H9 (cell line): ENCODE measurements at regions not wholly inside any gene's neighbourhood (a gene's known extent, or its start where the extent isn't known, plus 50 kb on each side); places are given as distances from the start of the nearest gene placed in this dataset.

Experiments
- DNase-seq: peaks from one replicate; pipeline ENCODE4 v3.0.0-alpha.2; 2017
- H2AFZ ChIP-seq: one replicate; pipeline ENCODE4 v1.6.1; 2013; ENCODE audit warnings: mild to moderate bottlenecking, low read length, control low read depth, moderate library complexity
- H2AK5ac ChIP-seq: 2 replicates; pipeline ENCODE4 v1.6.1; 2013; ENCODE audit warnings: low read length, control low read depth, mixed read lengths; ENCODE audit not compliant: insufficient read length
- H2BK120ac ChIP-seq: one replicate; pipeline ENCODE4 v1.6.1; 2013; ENCODE audit warnings: low read depth, mild to moderate bottlenecking, low read length, control low read depth, inconsistent platforms; ENCODE audit not compliant: poor library complexity, severe bottlenecking
- H2BK12ac ChIP-seq: 2 replicates; pipeline ENCODE4 v1.6.1; 2013; ENCODE audit warnings: low read length, control low read depth, mixed read lengths, low read depth; ENCODE audit not compliant: insufficient read length
- H2BK15ac ChIP-seq: 2 replicates; pipeline ENCODE4 v1.6.1; 2013; ENCODE audit warnings: low read depth, low read length, control low read depth
- H2BK20ac ChIP-seq: one replicate; pipeline ENCODE4 v1.6.1; 2013; ENCODE audit warnings: low read depth, mild to moderate bottlenecking, low read length, control low read depth, inconsistent platforms; ENCODE audit not compliant: poor library complexity, severe bottlenecking
- H2BK5ac ChIP-seq: 2 replicates; pipeline ENCODE4 v1.6.1; 2013; ENCODE audit warnings: low read length, control low read depth, mixed read lengths; ENCODE audit not compliant: insufficient read length
- H3K14ac ChIP-seq: 2 replicates; pipeline ENCODE4 v1.6.1; 2013; ENCODE audit warnings: low read length, control low read depth; ENCODE audit not compliant: insufficient read depth
- H3K18ac ChIP-seq: 2 replicates; pipeline ENCODE4 v1.6.1; 2013; ENCODE audit warnings: low read depth, mild to moderate bottlenecking, mixed read lengths, low read length, control low read depth; ENCODE audit not compliant: insufficient read length
- H3K23ac ChIP-seq: 2 replicates; pipeline ENCODE4 v1.6.1; 2013; ENCODE audit warnings: low read length, control low read depth, mixed read lengths, low read depth; ENCODE audit not compliant: insufficient read length
- H3K23me2 ChIP-seq: 2 replicates; pipeline ENCODE4 v1.6.1; 2013; ENCODE audit warnings: low read depth, mild to moderate bottlenecking, mixed read lengths, low read length, control low read depth; ENCODE audit not compliant: insufficient read length, poor library complexity, severe bottlenecking
- H3K27ac ChIP-seq: 2 replicates; pipeline ENCODE4 v1.5.1; 2013; ENCODE audit warnings: low read length, control low read depth, mixed read lengths, low read depth; ENCODE audit not compliant: insufficient read length
- H3K27me3 ChIP-seq: 2 replicates; pipeline ENCODE4 v1.6.1; 2013; ENCODE audit warnings: low read length, control low read depth, inconsistent platforms; ENCODE audit not compliant: insufficient read depth
- H3K4ac ChIP-seq: 2 replicates; pipeline ENCODE4 v1.6.1; 2013; ENCODE audit warnings: low read depth, mild to moderate bottlenecking, control low read depth, inconsistent platforms, low read length, moderate library complexity
- H3K4me1 ChIP-seq: 2 replicates; pipeline ENCODE4 v1.6.1; 2013; ENCODE audit warnings: low read length, control low read depth, inconsistent platforms; ENCODE audit not compliant: insufficient read depth
- H3K4me2 ChIP-seq: 2 replicates; pipeline ENCODE4 v1.6.1; 2013; ENCODE audit warnings: low read length, control low read depth, mixed read lengths; ENCODE audit not compliant: insufficient read length, insufficient read depth
- H3K56ac ChIP-seq: 2 replicates; pipeline ENCODE4 v1.6.1; 2013; ENCODE audit warnings: low read depth, mild to moderate bottlenecking, mixed read lengths, low read length, control low read depth; ENCODE audit not compliant: insufficient read length
- H3K79me1 ChIP-seq: 2 replicates; pipeline ENCODE4 v1.6.1; 2013; ENCODE audit warnings: low read depth, mild to moderate bottlenecking, moderate library complexity, low read length, control low read depth, inconsistent platforms; ENCODE audit not compliant: insufficient read depth, poor library complexity, severe bottlenecking
- H3K79me2 ChIP-seq: 2 replicates; pipeline ENCODE4 v1.6.1; 2013; ENCODE audit warnings: low read length, control low read depth, inconsistent platforms; ENCODE audit not compliant: insufficient read depth
- H3K9ac ChIP-seq: 2 replicates; pipeline ENCODE4 v1.6.1; 2013; ENCODE audit warnings: low read length, control low read depth, mixed read lengths; ENCODE audit not compliant: insufficient read length; ENCODE audit errors: extremely low read depth
- H3K9me3 ChIP-seq: one replicate; pipeline ENCODE4 v1.6.1; 2013; ENCODE audit warnings: low read depth, low read length, inconsistent platforms; ENCODE audit not compliant: control insufficient read depth
- H3T11ph ChIP-seq: one replicate; pipeline ENCODE4 v1.6.1; 2013; ENCODE audit warnings: mild to moderate bottlenecking, low read length, control low read depth, inconsistent platforms
- H4K20me1 ChIP-seq: one replicate; pipeline ENCODE4 v1.6.1; 2013; ENCODE audit not compliant: control insufficient read depth, insufficient read length, insufficient read depth
- H4K5ac ChIP-seq: 2 replicates; pipeline ENCODE4 v1.6.1; 2013; ENCODE audit warnings: low read depth, mild to moderate bottlenecking, mixed read lengths, low read length, control low read depth; ENCODE audit not compliant: insufficient read length
- H4K8ac ChIP-seq: replicated peaks from 2 replicates; pipeline ENCODE4 v1.6.1; 2013; ENCODE audit warnings: low read length, control low read depth, mixed read lengths, low read depth; ENCODE audit not compliant: insufficient read length
- H4K91ac ChIP-seq: 2 replicates; pipeline ENCODE4 v1.6.1; 2013; ENCODE audit warnings: low read depth, mild to moderate bottlenecking, moderate library complexity, mixed read lengths, low read length, control low read depth; ENCODE audit not compliant: insufficient read length
- H3K27ac Mint-ChIP-seq, 3 experiments: 2 replicates in 2 of 3; 3 replicates in 1 of 3; pipeline ENCODE4 v1.8.0; 2020 to 2021; ENCODE audit warnings: mixed read lengths in 3 of 3, mild to moderate bottlenecking in 1 of 3, moderate library complexity in 1 of 3
- H3K27me3 Mint-ChIP-seq: 2 replicates; pipeline ENCODE4 v1.8.0; 2021; ENCODE audit warnings: low read depth, mild to moderate bottlenecking, moderate library complexity, mixed read lengths
- H3K36me3 Mint-ChIP-seq, 3 experiments: 2 replicates in 2 of 3; 3 replicates in 1 of 3; pipeline ENCODE4 v1.8.0; 2020 to 2021; ENCODE audit warnings: low read depth in 3 of 3, mixed read lengths in 3 of 3; ENCODE audit not compliant: insufficient read depth in 1 of 3
- H3K4me1 Mint-ChIP-seq, 2 experiments: 2 replicates each; pipeline ENCODE4 v1.8.0; 2020; ENCODE audit warnings: mixed read lengths in 2 of 2
- H3K4me3 Mint-ChIP-seq, 2 experiments: 2 replicates in 1 of 2; 3 replicates in 1 of 2; pipeline ENCODE4 v1.8.0; 2020 to 2021; ENCODE audit warnings: mild to moderate bottlenecking in 2 of 2, mixed read lengths in 2 of 2, moderate library complexity in 1 of 2
- H3K9me3 Mint-ChIP-seq, 2 experiments: 2 replicates in 1 of 2; 3 replicates in 1 of 2; pipeline ENCODE4 v1.8.0; 2020; ENCODE audit warnings: mild to moderate bottlenecking in 2 of 2, mixed read lengths in 2 of 2, moderate library complexity in 1 of 2
- CTCF ChIP-seq: fragments of 200-600 bp; sonication (generic); conservative IDR thresholded peaks from 3 replicates; pipeline ENCODE4 v1.8.0; 2021; ENCODE audit warnings: antibody characterized with exemption, mild to moderate bottlenecking
- WGBS: extraction: QIAGEN DNeasy Blood & Tissue Kit; methylation state at CpG from one replicate; pipeline ENCODE4 v1.1.7; 2013; ENCODE audit warnings: missing lambda C conversion rate, low lambda C conversion rate, mixed read lengths; ENCODE audit not compliant: insufficient read length; ENCODE audit errors: extremely low coverage; 5-methylcytosine and 5-hydroxymethylcytosine counted together

- H4K20me1 ChIP-seq = no peaks in the 10 kb centered on the region
- H2BK12ac ChIP-seq = no peak overlapping the region
- H3K4me1 Mint-ChIP-seq = peaks cover 0 to 5% of the 10 kb centered on the region in 2 experiments; a peak in 2 of 4 replicates
- no peak overlapping the region for H3K9ac ChIP-seq
- H2BK120ac ChIP-seq = no peak overlapping the region
- H2BK5ac ChIP-seq = no peak overlapping the region
- no peak overlapping the region for H2AFZ ChIP-seq
- no peaks in the 10 kb centered on the region for H3K9me3 ChIP-seq
- whole genome bisulfite sequencing = no CpG with 5 or more reads among the region's 7 CpGs
- H3K4me1 ChIP-seq = no peaks in the 10 kb centered on the region
- no peak overlapping the region for H3K27ac ChIP-seq
- no peaks in the 10 kb centered on the region for H3K79me2 ChIP-seq
- no peak overlapping the region for H3T11ph ChIP-seq
- no peak overlapping the region for H2AK5ac ChIP-seq
- H4K8ac ChIP-seq = no peak overlapping the region
- H3K23ac ChIP-seq = no peak overlapping the region
- no peaks in the 10 kb centered on the region for H3K23me2 ChIP-seq
- H3K56ac ChIP-seq = no peak overlapping the region
- H3K27ac Mint-ChIP-seq = no peak overlapping the region
- no peak overlapping the region for H3K14ac ChIP-seq
- H3K4me3 Mint-ChIP-seq = no peak overlapping the region
- no peak overlapping the region for H4K5ac ChIP-seq
- H2BK20ac ChIP-seq = no peak overlapping the region
- H3K79me1 ChIP-seq = no peaks in the 10 kb centered on the region
- no peak for DNase-seq
- TF ChIP-seq CTCF = no peak
- H3K36me3 Mint-ChIP-seq = peaks cover 0 to 5% (median 5%) of the 10 kb centered on the region in 3 experiments; a peak in 4 of 7 replicates
- no peak overlapping the region for H3K18ac ChIP-seq
- no peak overlapping the region for H3K4ac ChIP-seq
- H3K9me3 Mint-ChIP-seq = peaks cover 4 to 7% of the 10 kb centered on the region in 2 experiments; a peak in 3 of 5 replicates
- no peak overlapping the region for H4K91ac ChIP-seq
- no peak overlapping the region for H2BK15ac ChIP-seq
- H3K4me2 ChIP-seq = no peak overlapping the region
- H3K27me3 ChIP-seq = no peaks in the 10 kb centered on the region
- H3K27me3 Mint-ChIP-seq = 0 out of 2 replicates have a peak, but pooled peaks cover 2% of the 10 kb centered on the region
Observed at GRCh38 chr10:3429676-3430075, 257.1 kb upstream of the PITRM1 start.
